Activated B cell treated with CpG ODN at 0.5 μM for 24 hours (primary cell): ENCODE measurements at regions not wholly inside any gene's neighbourhood (a gene's known extent, or its start where the extent isn't known, plus 50 kb on each side); places are given as distances from the start of the nearest gene placed in this dataset.

Experiments
- ATAC-seq: fragments of 200-7000 bp; cut with Tn5 transposase; one replicate; pipeline ENCODE4 v1.10.0; 2021; ENCODE audit warnings: low read depth, mild to moderate bottlenecking, moderate library complexity
- CTCF ChIA-PET: fragments of 350-600 bp; sonication (Branson Sonifier 250); formaldehyde crosslinking; loops from one replicate; lab custom pipeline; 2021; ENCODE audit warnings: antibody characterized with exemption; lab: Charles Lee
- POLR2A ChIA-PET: fragments of 350-600 bp; sonication (Branson Sonifier 250); formaldehyde crosslinking; loops from one replicate; lab custom pipeline; 2021; ENCODE audit warnings: antibody characterized with exemption; lab: Charles Lee
- DNase-seq: peaks from one replicate; pipeline ENCODE4 v3.0.0; 2022
- H3K27ac Mint-ChIP-seq: one replicate; pipeline ENCODE4 v1.8.0; 2020; ENCODE audit warnings: mixed read lengths
- H3K27me3 Mint-ChIP-seq: one replicate; pipeline ENCODE4 v1.8.0; 2021; ENCODE audit warnings: mixed read lengths
- H3K36me3 Mint-ChIP-seq: one replicate; pipeline ENCODE4 v1.8.0; 2021; ENCODE audit warnings: low read depth, mixed read lengths
- H3K4me1 Mint-ChIP-seq: one replicate; pipeline ENCODE4 v1.8.0; 2021; ENCODE audit warnings: mixed read lengths
- H3K4me3 Mint-ChIP-seq: one replicate; pipeline ENCODE4 v1.8.0; 2020; ENCODE audit warnings: mild to moderate bottlenecking, mixed read lengths
- H3K9me3 Mint-ChIP-seq: one replicate; pipeline ENCODE4 v1.8.0; 2020; ENCODE audit warnings: mixed read lengths
- intact Hi-C: fragments of 100-400 bp; cut with micrococcal nuclease; formaldehyde crosslinking; loops from one replicate; pipeline ENCODE4 v1.15.1; 2024
- TF ChIP-seq, protein P1 (sequence below): fragments of 200-600 bp; IDR thresholded peaks from one replicate; pipeline ENCODE4 v1.8.0; 2022; ENCODE audit warnings: antibody characterized with exemption, mild to moderate bottlenecking

DNA sequence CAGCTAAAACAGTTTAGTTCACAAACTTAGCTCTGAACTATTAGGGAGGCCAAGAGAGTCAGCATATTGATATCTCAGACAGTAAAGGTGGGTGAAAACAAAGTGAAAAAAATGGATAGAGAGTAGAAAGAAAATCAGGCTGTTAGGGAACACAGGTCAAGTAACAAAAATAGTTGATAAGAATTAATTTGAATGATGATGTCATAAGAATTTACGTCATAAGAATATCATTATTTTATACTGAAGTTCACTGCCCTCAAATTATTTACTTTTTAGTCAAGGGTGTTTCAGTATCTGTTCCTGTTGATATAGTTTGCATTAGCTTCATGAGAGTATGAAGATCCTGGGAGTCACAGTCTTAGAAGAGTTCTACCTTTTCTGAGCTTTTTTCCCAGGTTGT lies 1134.6 kb downstream of the SI start:
- no peak for ATAC-seq
- Mint-ChIP-seq H3K9me3 (peaks cover 10% of the 10 kb centered on the region), H3K4me1 (no peaks in the 10 kb centered on the region), H3K4me3 (no peak overlapping the region), H3K36me3 (no peaks in the 10 kb centered on the region), H3K27ac (no peak overlapping the region), H3K27me3 (no peaks in the 10 kb centered on the region)
- intact Hi-C loops = no loop called here
- POLR2A ChIA-PET = no interaction called here
- TF ChIP-seq, protein P1, sequence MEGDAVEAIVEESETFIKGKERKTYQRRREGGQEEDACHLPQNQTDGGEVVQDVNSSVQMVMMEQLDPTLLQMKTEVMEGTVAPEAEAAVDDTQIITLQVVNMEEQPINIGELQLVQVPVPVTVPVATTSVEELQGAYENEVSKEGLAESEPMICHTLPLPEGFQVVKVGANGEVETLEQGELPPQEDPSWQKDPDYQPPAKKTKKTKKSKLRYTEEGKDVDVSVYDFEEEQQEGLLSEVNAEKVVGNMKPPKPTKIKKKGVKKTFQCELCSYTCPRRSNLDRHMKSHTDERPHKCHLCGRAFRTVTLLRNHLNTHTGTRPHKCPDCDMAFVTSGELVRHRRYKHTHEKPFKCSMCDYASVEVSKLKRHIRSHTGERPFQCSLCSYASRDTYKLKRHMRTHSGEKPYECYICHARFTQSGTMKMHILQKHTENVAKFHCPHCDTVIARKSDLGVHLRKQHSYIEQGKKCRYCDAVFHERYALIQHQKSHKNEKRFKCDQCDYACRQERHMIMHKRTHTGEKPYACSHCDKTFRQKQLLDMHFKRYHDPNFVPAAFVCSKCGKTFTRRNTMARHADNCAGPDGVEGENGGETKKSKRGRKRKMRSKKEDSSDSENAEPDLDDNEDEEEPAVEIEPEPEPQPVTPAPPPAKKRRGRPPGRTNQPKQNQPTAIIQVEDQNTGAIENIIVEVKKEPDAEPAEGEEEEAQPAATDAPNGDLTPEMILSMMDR = no peak
- DNase-seq = no peak
- CTCF ChIA-PET = no interaction called here

DNA sequence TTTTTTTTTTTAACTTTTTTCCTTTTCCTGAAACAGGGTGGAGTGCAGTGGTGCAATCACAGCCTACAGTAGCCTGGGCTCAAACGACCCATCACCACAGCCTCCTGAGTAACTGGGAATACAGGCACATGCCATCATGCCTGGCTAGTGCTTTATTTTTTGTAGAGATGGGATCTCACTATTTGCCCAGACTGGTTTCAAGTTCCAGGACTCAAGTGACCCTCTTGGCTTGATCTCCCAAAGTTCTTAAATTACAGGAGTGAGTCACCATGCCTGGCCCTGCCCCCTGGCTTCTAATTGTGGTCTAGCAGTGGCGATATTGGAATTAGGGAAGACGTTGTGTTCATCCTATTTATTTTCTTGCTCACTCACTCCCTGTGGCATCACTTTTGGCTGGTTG lies 1138.4 kb downstream of the SI start:
- Mint-ChIP-seq H3K36me3 (no peaks in the 10 kb centered on the region), H3K4me3 (no peak overlapping the region), H3K27me3 (no peaks in the 10 kb centered on the region), H3K9me3 (peaks cover 8% of the 10 kb centered on the region), H3K27ac (no peak overlapping the region), H3K4me1 (no peaks in the 10 kb centered on the region)
- POLR2A ChIA-PET = no interaction called here
- CTCF ChIA-PET = no interaction called here
- no peak for ATAC-seq
- intact Hi-C loops = no loop called here
- TF ChIP-seq, protein P1 = no peak
- DNase-seq = no peak

DNA sequence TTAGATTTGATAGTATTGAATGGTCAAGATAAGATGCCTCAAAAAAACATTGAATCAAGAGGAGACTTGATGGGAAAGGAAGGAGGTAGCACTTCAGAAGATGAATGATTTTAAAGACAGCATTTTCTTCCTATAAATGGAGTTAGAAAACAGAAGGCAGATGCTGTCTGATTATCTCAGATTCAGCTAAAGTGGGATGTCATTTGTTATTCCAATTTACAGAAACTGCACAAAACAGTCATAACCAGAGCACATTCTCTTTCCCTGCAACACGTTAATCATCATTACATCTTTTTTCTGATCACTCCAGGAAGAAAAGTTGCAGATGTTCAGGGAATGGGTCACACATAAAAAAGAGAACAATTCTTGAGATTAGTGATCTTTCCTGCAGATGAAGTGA lies 1141.8 kb downstream of the SI start:
- TF ChIP-seq, protein P1 = no peak
- intact Hi-C loops = no loop called here
- no peaks in the 10 kb centered on the region for H3K36me3 Mint-ChIP-seq
- ChIA-PET POLR2A (no interaction called here), CTCF (no interaction called here)
- no peaks in the 10 kb centered on the region for H3K4me1 Mint-ChIP-seq
- ATAC-seq (no peak), DNase-seq (no peak)
- no peak overlapping the region for H3K4me3 Mint-ChIP-seq
- no peaks in the 10 kb centered on the region for H3K27me3 Mint-ChIP-seq
- no peak overlapping the region for H3K27ac Mint-ChIP-seq
- H3K9me3 Mint-ChIP-seq = peaks cover 4% of the 10 kb centered on the region

DNA sequence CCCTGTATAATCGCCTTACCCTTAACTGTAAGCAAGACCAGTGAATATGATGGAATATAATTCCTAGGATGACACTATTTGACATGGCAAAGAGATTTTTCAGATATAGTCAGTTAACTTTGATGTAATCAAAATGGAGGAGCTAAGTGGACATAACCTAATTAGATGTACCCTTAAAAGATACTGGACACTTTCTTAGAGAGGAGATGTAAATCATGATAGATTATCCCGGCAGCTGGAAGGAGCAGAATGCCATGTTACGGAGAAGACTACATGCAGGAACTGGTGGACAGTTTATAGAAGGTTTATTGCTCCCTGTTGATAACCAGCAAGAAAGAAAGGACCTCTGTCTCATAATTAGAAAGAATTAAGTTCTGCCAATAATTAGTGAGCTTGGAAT lies 1142.9 kb downstream of the SI start:
- ChIA-PET CTCF (no interaction called here), POLR2A (no interaction called here)
- Mint-ChIP-seq H3K36me3 (no peaks in the 10 kb centered on the region), H3K27ac (no peak overlapping the region), H3K9me3 (peaks cover 4% of the 10 kb centered on the region), H3K4me3 (no peak overlapping the region), H3K27me3 (no peaks in the 10 kb centered on the region), H3K4me1 (no peaks in the 10 kb centered on the region)
- no peak for DNase-seq
- intact Hi-C loops = no loop called here
- ATAC-seq = no peak
- TF ChIP-seq, protein P1 = no peak

DNA sequence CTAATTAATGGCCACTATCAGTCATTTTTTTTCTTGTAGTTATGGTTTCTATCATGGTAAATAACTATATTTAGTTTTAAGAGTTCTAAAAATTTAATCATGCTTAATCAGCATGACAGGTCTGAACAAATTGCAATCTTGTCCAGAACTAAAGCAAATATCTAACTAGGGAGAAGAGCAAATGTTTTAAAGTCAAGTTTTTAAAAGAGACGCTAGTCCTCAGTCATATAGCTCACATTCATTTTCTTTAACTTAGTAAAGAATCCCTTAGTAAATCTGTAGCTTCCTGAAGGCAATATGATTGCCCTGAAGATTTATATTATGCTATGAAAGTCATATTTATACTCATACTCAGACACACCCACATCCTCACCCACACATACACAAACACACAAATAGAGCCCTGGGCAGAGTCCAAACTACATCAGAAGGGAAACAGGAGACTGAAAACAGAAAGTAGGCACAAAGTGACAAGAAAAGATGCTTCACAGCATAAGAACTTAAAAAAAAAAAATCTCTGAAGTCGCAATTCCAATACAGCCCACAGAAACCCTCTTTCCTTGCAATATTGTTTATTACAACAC lies 1149.1 kb downstream of the SI start:
- ChIA-PET POLR2A (no interaction called here), CTCF (no interaction called here)
- no peaks in the 10 kb centered on the region for H3K27me3 Mint-ChIP-seq

More for the DNA sequence above, 1149.1 kb downstream of the SI start:
- Mint-ChIP-seq H3K9me3 (no peaks in the 10 kb centered on the region), H3K36me3 (no peaks in the 10 kb centered on the region), H3K4me1 (no peaks in the 10 kb centered on the region), H3K4me3 (no peak overlapping the region), H3K27ac (no peak overlapping the region)
- TF ChIP-seq, protein P1 = no peak
- ATAC-seq (no peak), DNase-seq (no peak)
- intact Hi-C loops = no loop called here
